HG03025 (cell line): ENCODE measurements at regions not wholly inside any gene's neighbourhood (a gene's known extent, or its start where the extent isn't known, plus 50 kb on each side); places are given as distances from the start of the nearest gene placed in this dataset.

Source experiments
- ATAC-seq: cut with Tn5 transposase; IDR thresholded peaks from one replicate; pipeline ENCODE4 v1.9.1; 2021; ENCODE audit warnings: mild to moderate bottlenecking, moderate library complexity; ENCODE audit not compliant: unreplicated experiment, low FRiP score

- no peak for ATAC-seq
Measured at GRCh38 chr13:106143930-106144709, 391.3 kb downstream of the EFNB2 start.

- ATAC-seq: no peak
Measured at GRCh38 chr13:106143392-106143791, 392.1 kb downstream of the EFNB2 start.

- no peak for ATAC-seq
Measured at GRCh38 chr13:106140476-106140875, 395.0 kb downstream of the EFNB2 start.

- ATAC-seq: no peak
Measured at GRCh38 chr13:106139942-106140341, 395.5 kb downstream of the EFNB2 start.

GRCh38 chr13:106139377-106139776, 396.1 kb downstream of the EFNB2 start:
- no peak for ATAC-seq

- ATAC-seq: no peak
Measured at GRCh38 chr13:106138620-106139019, 396.8 kb downstream of the EFNB2 start.

GRCh38 chr13:106133025-106133424, 402.4 kb downstream of the EFNB2 start:
- ATAC-seq: no peak

GRCh38 chr13:106132216-106132615, 403.2 kb downstream of the EFNB2 start:
- no peak for ATAC-seq

- no peak for ATAC-seq
Measured at GRCh38 chr13:106129993-106130392, 405.5 kb downstream of the EFNB2 start.

- ATAC-seq: no peak
Measured at GRCh38 chr13:106129273-106129672, 406.2 kb downstream of the EFNB2 start.

GRCh38 chr13:106122234-106122633, 413.2 kb downstream of the EFNB2 start:
- no peak for ATAC-seq

- ATAC-seq: no peak
Measured at GRCh38 chr13:106121173-106121754, 414.2 kb downstream of the EFNB2 start.

GRCh38 chr13:106118996-106119395, 416.5 kb downstream of the EFNB2 start:
- ATAC-seq: no peak

GRCh38 chr13:106118050-106118449, 417.4 kb downstream of the EFNB2 start:
- ATAC-seq: no peak

GRCh38 chr13:106117640-106118039, 417.8 kb downstream of the EFNB2 start:
- no peak for ATAC-seq

- ATAC-seq: no peak
Measured at GRCh38 chr13:106117035-106117434, 418.4 kb downstream of the EFNB2 start.

GRCh38 chr13:106115081-106115480, 420.4 kb downstream of the EFNB2 start:
- no peak for ATAC-seq

GRCh38 chr13:106113796-106114195, 421.7 kb downstream of the EFNB2 start:
- no peak for ATAC-seq

GRCh38 chr13:106112191-106112590, 423.3 kb downstream of the EFNB2 start:
- ATAC-seq: no peak

GRCh38 chr13:106110241-106110855, 425.1 kb downstream of the EFNB2 start:
- no peak for ATAC-seq

- no peak for ATAC-seq
Measured at GRCh38 chr13:106109391-106109791, 426.1 kb downstream of the EFNB2 start.

- ATAC-seq: no peak
Measured at GRCh38 chr13:106108346-106108745, 427.1 kb downstream of the EFNB2 start.
